ENCODE measurements at regions not wholly inside any gene's neighbourhood (a gene's known extent, or its start where the extent isn't known, plus 50 kb on each side); places are given as distances from the start of the nearest gene placed in this dataset.
"Not testable (repeated sequence)": the region's sequence is repeated elsewhere in the genome, so short reads cannot be mapped to it uniquely, and the experiment has no call there.

- no peak overlapping the region for H3K27ac ChIP-seq (ENCODE audit: low read length)
- no peaks in the 10 kb centered on the region for H4K20me1 ChIP-seq (ENCODE audit: insufficient read depth)
- TF ChIP-seq POLR2AphosphoS5 (IDR thresholded peaks at IDR 0.05), result no peak
- no peak for TF ChIP-seq CTCF (IDR thresholded peaks at IDR 0.05; ENCODE audit: poor library complexity, severe bottlenecking)
- TF ChIP-seq RAD21 (conservative IDR thresholded peaks at IDR 0.05), result no peak
- no peak for TF ChIP-seq MXI1 (conservative IDR thresholded peaks at IDR 0.05; ENCODE audit: poor library complexity, severe bottlenecking)
- TF ChIP-seq EP300 (conservative IDR thresholded peaks at IDR 0.05; ENCODE audit: poor library complexity, severe bottlenecking), result no peak
- no peak for TF ChIP-seq SMC3 (conservative IDR thresholded peaks at IDR 0.05; ENCODE audit: poor library complexity)
- no peak for TF ChIP-seq REST (IDR thresholded peaks at IDR 0.05; ENCODE audit: borderline replicate concordance)
- no peak for TF ChIP-seq EZH2 (IDR thresholded peaks at IDR 0.05; ENCODE audit: borderline replicate concordance, insufficient read depth, low read length, poor library complexity, severe bottlenecking)
- no peak for TF ChIP-seq TAF1 (IDR thresholded peaks at IDR 0.05; ENCODE audit: low read depth)
- no peak overlapping the region for H2AFZ ChIP-seq (ENCODE audit: low read depth, low read length)
- H3K4me2 ChIP-seq (ENCODE audit: low read length), result no peak overlapping the region
- H3K79me2 ChIP-seq (replicated peaks; ENCODE audit: insufficient read depth, low read length), result no peaks in the 10 kb centered on the region
- no peaks in the 10 kb centered on the region for H3K9me3 ChIP-seq (ENCODE audit: low read length)
- H3K4me3 ChIP-seq (ENCODE audit: low read length), result no peak overlapping the region
- no peaks in the 10 kb centered on the region for H3K27me3 ChIP-seq (ENCODE audit: insufficient read depth, low read depth, low read length)
- H3K36me3 ChIP-seq (ENCODE audit: insufficient read depth, low read length), result no peaks in the 10 kb centered on the region
- H3F3A ChIP-seq (ENCODE audit: insufficient read depth, low read length, poor library complexity, severe bottlenecking), result no peaks in the 10 kb centered on the region
- no peak overlapping the region for H3K9ac ChIP-seq (ENCODE audit: low read length)
- H3K9me2 ChIP-seq (ENCODE audit: insufficient read depth, low read length), result no peaks in the 10 kb centered on the region
These were observed 718.2 kb downstream of the NTRK3 start for GRCh38 chr15:87538327-87538834.

GRCh38 chr15:87537295-87537694 is 719.2 kb downstream of the NTRK3 start:
- H4K20me1 ChIP-seq (ENCODE audit: insufficient read depth), result no peaks in the 10 kb centered on the region
- no peak overlapping the region for H2AFZ ChIP-seq (ENCODE audit: low read depth, low read length)
- TF ChIP-seq REST (IDR thresholded peaks at IDR 0.05; ENCODE audit: borderline replicate concordance) (no peak), POLR2AphosphoS5 (IDR thresholded peaks at IDR 0.05) (no peak), TAF1 (IDR thresholded peaks at IDR 0.05; ENCODE audit: low read depth) (no peak), SMC3 (conservative IDR thresholded peaks at IDR 0.05; ENCODE audit: poor library complexity) (no peak), MXI1 (conservative IDR thresholded peaks at IDR 0.05; ENCODE audit: poor library complexity, severe bottlenecking) (no peak), EP300 (conservative IDR thresholded peaks at IDR 0.05; ENCODE audit: poor library complexity, severe bottlenecking) (no peak), RAD21 (conservative IDR thresholded peaks at IDR 0.05) (no peak), EZH2 (IDR thresholded peaks at IDR 0.05; ENCODE audit: borderline replicate concordance, insufficient read depth, low read length, poor library complexity, severe bottlenecking) (no peak), CTCF (IDR thresholded peaks at IDR 0.05; ENCODE audit: poor library complexity, severe bottlenecking) (no peak)
- no peaks in the 10 kb centered on the region for H3K9me3 ChIP-seq (ENCODE audit: low read length)
- H3K9me2 ChIP-seq (ENCODE audit: insufficient read depth, low read length), result no peaks in the 10 kb centered on the region
- H3K36me3 ChIP-seq (ENCODE audit: insufficient read depth, low read length), result no peaks in the 10 kb centered on the region
- no peaks in the 10 kb centered on the region for H3K27me3 ChIP-seq (ENCODE audit: insufficient read depth, low read depth, low read length)
- H3K9ac ChIP-seq (ENCODE audit: low read length), result no peak overlapping the region
- no peak overlapping the region for H3K4me2 ChIP-seq (ENCODE audit: low read length)
- no peaks in the 10 kb centered on the region for H3F3A ChIP-seq (ENCODE audit: insufficient read depth, low read length, poor library complexity, severe bottlenecking)
- no peaks in the 10 kb centered on the region for H3K79me2 ChIP-seq (replicated peaks; ENCODE audit: insufficient read depth, low read length)
- H3K4me3 ChIP-seq (ENCODE audit: low read length), result no peak overlapping the region
- H3K27ac ChIP-seq (ENCODE audit: low read length), result no peak overlapping the region

GRCh38 chr15:87533637-87534036 is 722.9 kb downstream of the NTRK3 start:
- not testable (repeated sequence) for H3K36me3 ChIP-seq (ENCODE audit: insufficient read depth, low read length); H3K9me3 ChIP-seq (ENCODE audit: low read length); H3K79me2 ChIP-seq (replicated peaks; ENCODE audit: insufficient read depth, low read length); H3K27me3 ChIP-seq (ENCODE audit: insufficient read depth, low read depth, low read length); H3K4me3 ChIP-seq (ENCODE audit: low read length); H4K20me1 ChIP-seq (ENCODE audit: insufficient read depth); H2AFZ ChIP-seq (ENCODE audit: low read depth, low read length); H3F3A ChIP-seq (ENCODE audit: insufficient read depth, low read length, poor library complexity, severe bottlenecking); H3K9ac ChIP-seq (ENCODE audit: low read length); H3K27ac ChIP-seq (ENCODE audit: low read length); H3K9me2 ChIP-seq (ENCODE audit: insufficient read depth, low read length); H3K4me2 ChIP-seq (ENCODE audit: low read length)

Measured in neural cell (in vitro differentiated cells).